Left lung (tissue), 4 donors: ENCODE measurements at regions not wholly inside any gene's neighbourhood (a gene's known extent, or its start where the extent isn't known, plus 50 kb on each side); places are given as distances from the start of the nearest gene placed in this dataset.

ENCODE experiments used
- ATAC-seq: fragments of 200-7000 bp; cut with Tn5 transposase; one replicate; pipeline ENCODE4 v1.9.1; 2020; ENCODE audit warnings: moderate library complexity
- DNase-seq, 4 donors: peaks; one replicate each; pipeline ENCODE4 v3.0.0-alpha.2; 2013 to 2020
- H3K27ac ChIP-seq, 2 donors: fragments of 200-600 bp; sonication (generic) in 1 of 2; one replicate each; pipeline versions ENCODE4 v1.5.0 to v1.8.0; 2020 to 2021
- H3K27me3 ChIP-seq, 2 donors: fragments of 200-600 bp; sonication (generic) in 1 of 2; one replicate each; pipeline versions ENCODE4 v1.5.0 to v1.8.0; 2020 to 2021
- H3K36me3 ChIP-seq, 2 donors: fragments of 200-600 bp; sonication (generic) in 1 of 2; one replicate each; pipeline versions ENCODE4 v1.5.0 to v1.8.0; 2020 to 2021
- H3K4me1 ChIP-seq, 2 donors: fragments of 200-600 bp; one replicate each; pipeline ENCODE4 v1.8.0; 2021
- H3K4me3 ChIP-seq, 2 donors: fragments of 200-600 bp; sonication (generic) in 1 of 2; one replicate each; pipeline versions ENCODE4 v1.5.0 to v1.8.0; 2020 to 2021; ENCODE audit warnings: mild to moderate bottlenecking in 1 of 2
- H3K9me3 ChIP-seq, 2 donors: fragments of 200-600 bp; sonication (generic) in 1 of 2; one replicate each; pipeline versions ENCODE4 v1.5.0 to v1.8.0; 2020 to 2021
- intact Hi-C, 2 donors: fragments of 100-400 bp; cut with DNase I; formaldehyde crosslinking; loops; one replicate each; pipeline versions ENCODE4 v1.11.2 to v1.14.2; 2022
- TF ChIP-seq, protein P1 (sequence below), 2 donors: fragments of 200-600 bp; sonication (generic) in 1 of 2; IDR thresholded peaks; one replicate each; pipeline versions ENCODE4 v1.5.0 to v1.8.0; 2021; ENCODE audit warnings: antibody characterized with exemption in 2 of 2
- donor health status: DM: no; HTN: yes; CAD: no.
- donor health status: DM: no; HTN: no; CAD: no.

DNA sequence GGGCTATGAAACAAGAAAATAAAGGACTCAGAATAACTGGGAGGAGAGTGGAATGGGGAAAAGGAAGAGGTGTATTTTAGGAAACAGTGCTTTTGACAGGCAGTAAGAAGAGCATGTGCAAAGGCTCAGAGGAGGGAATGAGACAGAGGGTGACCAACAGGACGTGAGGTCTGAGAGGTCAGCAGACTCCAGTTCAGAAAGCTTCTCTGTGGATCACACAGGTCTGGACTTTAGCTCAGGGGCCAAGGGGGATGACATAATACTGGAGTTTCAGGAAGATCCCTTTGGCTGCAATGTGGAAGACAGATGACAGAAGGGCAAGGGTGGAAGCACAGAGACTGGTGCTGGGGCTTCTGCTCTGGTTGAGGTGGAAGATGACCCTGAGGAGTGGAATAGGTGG is 489.9 kb upstream of the CDH5 start:
- DNase-seq (no peak), ATAC-seq (no peak)
- Histone ChIP-seq H3K4me3 (no peak overlapping the region), H3K36me3 (no peaks in the 10 kb centered on the region), H3K4me1 (no peaks in the 10 kb centered on the region), H3K9me3 (no peaks in the 10 kb centered on the region), H3K27me3 (no peaks in the 10 kb centered on the region), H3K27ac (no peak overlapping the region)
- intact Hi-C loops = no loop called here
- TF ChIP-seq, protein P1, sequence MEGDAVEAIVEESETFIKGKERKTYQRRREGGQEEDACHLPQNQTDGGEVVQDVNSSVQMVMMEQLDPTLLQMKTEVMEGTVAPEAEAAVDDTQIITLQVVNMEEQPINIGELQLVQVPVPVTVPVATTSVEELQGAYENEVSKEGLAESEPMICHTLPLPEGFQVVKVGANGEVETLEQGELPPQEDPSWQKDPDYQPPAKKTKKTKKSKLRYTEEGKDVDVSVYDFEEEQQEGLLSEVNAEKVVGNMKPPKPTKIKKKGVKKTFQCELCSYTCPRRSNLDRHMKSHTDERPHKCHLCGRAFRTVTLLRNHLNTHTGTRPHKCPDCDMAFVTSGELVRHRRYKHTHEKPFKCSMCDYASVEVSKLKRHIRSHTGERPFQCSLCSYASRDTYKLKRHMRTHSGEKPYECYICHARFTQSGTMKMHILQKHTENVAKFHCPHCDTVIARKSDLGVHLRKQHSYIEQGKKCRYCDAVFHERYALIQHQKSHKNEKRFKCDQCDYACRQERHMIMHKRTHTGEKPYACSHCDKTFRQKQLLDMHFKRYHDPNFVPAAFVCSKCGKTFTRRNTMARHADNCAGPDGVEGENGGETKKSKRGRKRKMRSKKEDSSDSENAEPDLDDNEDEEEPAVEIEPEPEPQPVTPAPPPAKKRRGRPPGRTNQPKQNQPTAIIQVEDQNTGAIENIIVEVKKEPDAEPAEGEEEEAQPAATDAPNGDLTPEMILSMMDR (IDR thresholded peaks at IDR 0.05) = no peak

DNA sequence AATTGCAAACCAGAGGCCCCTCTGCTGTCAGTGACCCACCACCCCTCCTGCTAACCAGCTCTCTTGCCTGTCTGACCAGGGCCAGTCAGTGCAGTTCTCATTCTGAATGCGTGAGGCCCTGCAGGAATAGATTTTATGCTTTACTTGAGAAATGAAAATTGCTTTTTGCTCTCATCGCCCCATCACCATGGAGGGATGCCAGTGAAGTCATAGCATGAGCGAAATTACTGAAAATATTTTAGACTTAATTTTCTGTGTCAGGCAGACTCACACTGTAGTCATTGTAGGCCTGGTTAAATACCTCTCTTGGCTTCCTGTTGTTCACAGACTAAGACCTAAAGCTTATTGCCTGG is 490.5 kb upstream of the CDH5 start:
- intact Hi-C loops = no loop called here
- H3K4me1 ChIP-seq = no peaks in the 10 kb centered on the region
- no peak overlapping the region for H3K4me3 ChIP-seq
- no peaks in the 10 kb centered on the region for H3K27me3 ChIP-seq
- H3K27ac ChIP-seq = no peak overlapping the region
- H3K36me3 ChIP-seq = no peaks in the 10 kb centered on the region
- H3K9me3 ChIP-seq = no peaks in the 10 kb centered on the region
- TF ChIP-seq, protein P1 (IDR thresholded peaks at IDR 0.05) = no peak
- peak in 2 of 4 donors; percentile 29 to 42 for DNase-seq
- ATAC-seq = no peak

DNA sequence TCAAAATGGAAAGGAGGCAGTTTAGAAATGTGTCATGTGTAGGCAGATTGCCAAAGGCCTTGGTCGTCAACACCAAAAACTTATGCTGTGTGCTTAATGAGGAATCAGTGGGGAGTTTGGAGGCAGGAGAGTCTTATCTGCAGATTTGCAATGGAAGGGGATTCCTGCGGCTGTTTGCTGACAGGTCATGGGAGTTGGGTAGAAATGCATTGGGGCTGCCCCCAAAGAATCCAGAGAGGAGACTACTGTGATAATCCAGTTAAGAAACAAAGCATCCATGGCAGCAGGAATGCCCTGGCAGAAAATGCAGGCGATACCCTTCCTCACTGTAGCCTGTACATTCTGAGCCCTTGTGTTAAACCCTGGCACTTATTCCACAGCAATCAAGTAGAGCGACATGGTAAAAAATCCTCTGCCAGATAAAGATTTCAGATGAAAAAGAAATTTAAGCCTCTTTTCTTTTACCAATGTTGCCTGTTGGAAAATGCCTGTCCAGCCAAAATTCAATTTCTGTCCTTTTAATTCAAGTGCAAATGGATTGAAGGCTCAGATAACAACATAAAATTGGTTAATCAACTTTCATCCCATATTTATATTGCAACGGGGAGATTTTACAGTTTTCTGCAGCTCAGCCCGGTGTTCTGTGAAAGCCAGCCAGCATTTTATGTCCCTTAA is 491.0 kb upstream of the CDH5 start:
- ATAC-seq = no peak
- Histone ChIP-seq H3K9me3 (no peaks in the 10 kb centered on the region), H3K27ac (no peak overlapping the region), H3K4me3 (no peak overlapping the region), H3K27me3 (no peaks in the 10 kb centered on the region), H3K36me3 (no peaks in the 10 kb centered on the region), H3K4me1 (no peaks in the 10 kb centered on the region)
- TF ChIP-seq, protein P1 (IDR thresholded peaks at IDR 0.05) = no peak
- intact Hi-C loops = no loop called here
- DNase-seq = no peak

DNA sequence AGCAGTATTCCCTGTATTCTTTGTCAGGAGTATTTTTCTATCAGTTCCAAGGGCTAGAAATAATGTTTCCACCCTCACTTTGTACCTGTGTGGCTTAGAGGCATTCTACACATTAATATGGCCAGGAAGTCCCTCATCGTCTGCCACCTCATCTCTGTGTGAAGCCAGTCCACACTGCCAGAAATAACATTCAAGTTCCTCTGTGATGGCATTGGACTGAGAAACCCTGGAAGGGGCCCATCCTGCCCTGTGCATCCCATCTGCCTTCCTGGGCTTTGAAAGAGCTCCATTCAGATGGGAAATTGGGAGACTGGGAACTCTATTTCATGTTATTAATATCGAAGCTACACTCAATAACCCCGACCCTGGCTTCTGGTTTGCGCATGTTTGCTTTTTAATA is 497.2 kb upstream of the CDH5 start:
- TF ChIP-seq, protein P1 (IDR thresholded peaks at IDR 0.05) = no peak
- DNase-seq = no peak
- Histone ChIP-seq H3K36me3 (no peaks in the 10 kb centered on the region), H3K27me3 (no peaks in the 10 kb centered on the region), H3K27ac (no peak overlapping the region), H3K4me1 (no peaks in the 10 kb centered on the region), H3K9me3 (peaks cover 0 to 4% of the 10 kb centered on the region in 2 donors), H3K4me3 (no peak overlapping the region)
- intact Hi-C loops = no loop called here
- ATAC-seq = no peak

DNA sequence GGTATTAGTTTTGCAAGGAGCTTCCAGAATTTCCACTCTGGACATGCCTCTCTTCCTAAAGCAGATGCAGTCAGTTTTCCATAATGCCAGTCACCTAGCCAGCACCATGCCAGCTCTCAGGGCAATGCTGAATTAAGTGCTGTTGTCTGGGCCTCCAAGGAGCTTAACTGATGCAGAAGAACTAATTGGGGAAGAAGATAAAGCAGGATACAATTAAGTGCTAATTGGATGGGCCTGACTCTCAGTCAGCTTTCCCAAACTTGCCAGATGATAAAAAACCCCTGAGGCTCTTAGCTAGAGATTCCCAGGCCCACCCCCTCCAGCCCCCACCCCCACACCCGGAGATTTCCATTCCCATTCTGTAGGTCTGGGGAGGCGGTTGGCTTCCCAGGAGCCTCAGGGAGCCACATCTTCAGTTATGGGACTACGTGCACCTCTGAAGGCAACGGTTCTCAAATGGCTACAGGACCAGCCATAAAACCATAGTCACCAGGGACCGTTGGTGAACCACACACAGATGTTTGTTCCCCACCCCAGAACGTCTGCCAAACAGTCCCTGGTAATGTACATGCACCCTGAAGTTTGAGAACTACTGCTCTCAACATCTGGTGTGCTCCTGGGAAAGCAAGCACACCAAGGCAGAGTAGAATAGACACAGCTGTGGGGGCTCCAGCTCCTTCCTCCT is 499.1 kb upstream of the CDH5 start:
- Histone ChIP-seq H3K4me1 (no peaks in the 10 kb centered on the region), H3K9me3 (peaks cover 0 to 10% of the 10 kb centered on the region in 2 donors), H3K27ac (no peak overlapping the region), H3K4me3 (no peak overlapping the region), H3K27me3 (no peaks in the 10 kb centered on the region), H3K36me3 (no peaks in the 10 kb centered on the region)
- DNase-seq (no peak), ATAC-seq (no peak)
- intact Hi-C loops = no loop called here
- TF ChIP-seq, protein P1 (IDR thresholded peaks at IDR 0.05) = no peak
